Activated naive CD8-positive, alpha-beta T cell treated with anti-CD3 and anti-CD28 coated beads, Interleukin-2, amount 50 U/mL, for 24 hours (primary cell): ENCODE measurements at regions not wholly inside any gene's neighbourhood (a gene's known extent, or its start where the extent isn't known, plus 50 kb on each side); places are given as distances from the start of the nearest gene placed in this dataset.

Experiments used
- ATAC-seq: fragments of 150-1000 bp; cut with Tn5 transposase; one replicate; pipeline ENCODE4 v1.10.0; 2021
- DNase-seq: peaks from one replicate; pipeline ENCODE4 v3.0.0; 2021
- H3K27ac Mint-ChIP-seq: one replicate; pipeline ENCODE4 v1.8.0; 2021; ENCODE audit warnings: mild to moderate bottlenecking, mixed read lengths
- H3K27me3 Mint-ChIP-seq: one replicate; pipeline ENCODE4 v1.8.0; 2021; ENCODE audit warnings: mixed read lengths
- H3K36me3 Mint-ChIP-seq: one replicate; pipeline ENCODE4 v1.8.0; 2021; ENCODE audit warnings: low read depth, mixed read lengths
- H3K4me1 Mint-ChIP-seq: one replicate; pipeline ENCODE4 v1.8.0; 2021; ENCODE audit warnings: mixed read lengths
- H3K4me3 Mint-ChIP-seq: one replicate; pipeline ENCODE4 v1.8.0; 2021; ENCODE audit warnings: mild to moderate bottlenecking, moderate library complexity, mixed read lengths
- H3K9me3 Mint-ChIP-seq: one replicate; pipeline ENCODE4 v1.8.0; 2021; ENCODE audit warnings: mixed read lengths

DNA sequence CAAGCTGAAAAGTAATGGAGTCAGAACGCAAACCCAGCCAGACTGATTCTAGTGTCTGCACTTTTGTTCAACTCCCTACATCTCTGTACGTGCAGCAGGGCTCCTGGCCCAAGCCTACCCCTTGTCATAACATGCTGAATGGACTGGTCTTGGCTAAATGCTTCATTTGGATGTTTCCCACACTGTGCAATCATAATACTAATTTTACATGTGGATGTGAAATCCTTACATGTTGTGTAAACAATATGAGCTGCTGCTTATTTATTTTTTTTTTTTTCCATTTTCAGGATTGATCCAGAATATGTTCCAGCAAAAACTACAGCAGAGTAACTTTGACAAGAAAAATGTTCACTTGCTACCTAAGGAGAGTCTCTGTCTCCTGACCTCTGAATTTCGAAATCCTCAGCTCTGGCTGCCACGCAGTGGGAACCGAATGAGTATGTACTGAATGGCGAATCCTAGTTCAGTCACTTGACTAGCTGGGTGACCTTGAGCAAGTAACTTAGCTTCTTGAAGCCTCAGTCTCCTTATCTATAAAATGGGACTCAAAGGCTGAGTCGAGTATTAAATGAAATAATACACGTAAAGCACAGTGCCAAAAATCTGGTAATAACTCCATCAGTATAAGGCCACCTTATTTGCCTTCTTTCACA is 133.4 kb downstream of the EHF start:
- no peak overlapping the region for H3K4me3 Mint-ChIP-seq
- ATAC-seq (no peak), DNase-seq (no peak)
- no peaks in the 10 kb centered on the region for H3K4me1 Mint-ChIP-seq
- peaks cover 16% of the 10 kb centered on the region for H3K27me3 Mint-ChIP-seq
- H3K9me3 Mint-ChIP-seq, result no peaks in the 10 kb centered on the region
- no peak overlapping the region for H3K27ac Mint-ChIP-seq
- no peaks in the 10 kb centered on the region for H3K36me3 Mint-ChIP-seq

DNA sequence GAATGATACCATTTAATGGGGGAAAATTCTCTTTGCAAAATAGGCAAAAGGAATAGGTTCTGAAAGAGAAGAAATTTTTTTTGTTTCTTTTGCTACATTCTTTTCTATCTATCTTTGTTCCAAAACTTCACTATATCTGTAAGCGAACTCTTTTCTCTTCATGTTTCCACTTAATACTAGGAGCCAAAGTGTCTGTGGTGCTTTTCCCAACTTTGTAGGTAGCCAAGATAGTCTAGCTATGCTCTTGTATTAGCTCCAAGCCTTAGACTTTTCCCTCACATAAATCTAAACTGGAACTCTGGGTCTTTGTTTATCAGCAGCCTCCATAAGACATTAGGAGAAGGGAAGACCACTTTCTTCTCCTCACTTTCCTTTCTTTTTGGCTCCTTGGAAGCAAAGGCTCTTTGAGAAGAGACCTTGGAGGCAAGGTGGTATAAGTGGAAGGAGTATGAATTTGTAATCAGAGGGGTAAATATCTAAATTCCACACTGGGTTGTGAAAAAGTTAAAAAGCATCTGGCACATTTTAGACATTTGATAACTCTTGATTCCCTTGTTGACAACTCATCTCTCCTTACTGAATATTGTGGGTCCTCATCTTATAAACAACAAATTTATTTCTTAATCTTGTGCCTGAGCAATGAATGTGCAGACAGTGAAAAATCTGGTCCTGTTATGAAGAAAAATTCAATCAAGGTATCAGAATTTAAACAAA is 130.0 kb downstream of the EHF start:
- ATAC-seq (no peak), DNase-seq (no peak)
- Mint-ChIP-seq H3K27me3 (peaks cover 16% of the 10 kb centered on the region), H3K9me3 (no peaks in the 10 kb centered on the region), H3K36me3 (no peaks in the 10 kb centered on the region), H3K4me1 (no peaks in the 10 kb centered on the region), H3K4me3 (no peak overlapping the region), H3K27ac (no peak overlapping the region)

DNA sequence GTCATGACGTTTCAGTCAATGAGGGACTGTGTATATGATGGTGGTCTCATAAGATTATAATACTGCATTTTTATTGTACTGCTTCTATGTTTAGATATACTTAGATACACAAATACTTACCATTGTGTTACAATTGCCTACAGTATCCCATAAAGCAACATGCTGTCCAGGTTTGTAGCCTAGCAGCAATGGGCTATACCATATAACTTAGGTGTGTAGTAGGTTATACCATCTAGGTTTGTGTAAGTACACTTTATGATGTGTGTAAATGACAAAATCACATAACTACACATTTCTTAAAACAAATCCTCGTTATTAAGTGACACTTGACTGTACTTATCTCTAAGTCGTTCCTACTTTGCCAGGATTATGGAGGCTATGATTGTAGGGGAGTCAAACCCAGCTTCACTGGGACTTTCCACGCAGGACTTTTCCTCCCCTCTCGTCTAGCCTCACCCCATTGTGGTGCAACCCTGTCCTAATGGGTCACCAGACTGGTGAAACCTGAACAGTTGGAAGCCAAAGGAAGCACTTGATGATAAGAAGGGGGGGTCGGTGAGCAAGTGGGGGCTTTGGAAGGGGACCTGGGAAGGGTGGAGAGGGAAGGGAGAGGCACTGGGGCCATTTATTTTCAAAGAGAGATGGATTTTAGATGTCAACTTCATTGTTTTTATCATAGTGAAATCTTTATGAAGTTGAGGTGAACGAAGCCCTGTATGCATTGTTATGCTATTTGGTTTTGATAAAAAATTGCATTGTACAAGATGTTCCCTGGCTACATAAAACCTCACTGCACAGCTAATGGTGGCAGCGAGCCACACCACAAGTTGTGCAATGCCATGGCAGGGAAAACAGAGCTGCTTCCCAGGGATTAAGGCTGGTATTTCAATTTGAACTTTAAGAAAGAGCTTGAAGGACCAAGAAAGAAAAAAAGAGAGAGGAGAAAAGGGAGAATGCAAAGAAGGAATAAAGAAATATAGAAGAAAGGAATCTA is 129.1 kb downstream of the EHF start:
- H3K27me3 Mint-ChIP-seq, result peaks cover 10% of the 10 kb centered on the region
- DNase-seq, result no peak
- no peak for ATAC-seq
- no peaks in the 10 kb centered on the region for H3K36me3 Mint-ChIP-seq
- H3K4me1 Mint-ChIP-seq, result no peaks in the 10 kb centered on the region
- H3K9me3 Mint-ChIP-seq, result no peaks in the 10 kb centered on the region
- H3K4me3 Mint-ChIP-seq, result no peak overlapping the region
- H3K27ac Mint-ChIP-seq, result no peak overlapping the region

DNA sequence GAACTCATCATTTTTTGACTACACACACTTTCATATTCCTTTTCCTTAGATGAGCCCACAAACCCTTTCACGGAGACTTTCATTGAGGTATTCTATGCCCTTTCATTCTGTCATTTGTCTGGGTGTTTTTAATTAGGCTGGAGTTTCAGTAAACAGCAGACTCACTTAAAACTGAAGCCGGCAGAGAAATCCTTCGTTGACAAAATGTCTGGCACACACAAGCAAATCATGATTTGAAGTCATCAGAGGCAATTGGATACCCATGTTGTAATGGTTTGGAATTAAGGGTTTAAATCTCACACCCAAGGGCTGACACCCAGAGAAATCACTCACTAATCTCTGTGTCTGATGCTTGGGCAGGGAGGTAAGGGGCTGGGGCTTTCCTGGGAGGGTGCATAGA is 127.1 kb downstream of the EHF start:
- no peaks in the 10 kb centered on the region for H3K9me3 Mint-ChIP-seq
- no peaks in the 10 kb centered on the region for H3K36me3 Mint-ChIP-seq
- peaks cover 12% of the 10 kb centered on the region for H3K27me3 Mint-ChIP-seq
- ATAC-seq (no peak), DNase-seq (no peak)
- no peak overlapping the region for H3K4me3 Mint-ChIP-seq
- no peak overlapping the region for H3K27ac Mint-ChIP-seq
- no peaks in the 10 kb centered on the region for H3K4me1 Mint-ChIP-seq

DNA sequence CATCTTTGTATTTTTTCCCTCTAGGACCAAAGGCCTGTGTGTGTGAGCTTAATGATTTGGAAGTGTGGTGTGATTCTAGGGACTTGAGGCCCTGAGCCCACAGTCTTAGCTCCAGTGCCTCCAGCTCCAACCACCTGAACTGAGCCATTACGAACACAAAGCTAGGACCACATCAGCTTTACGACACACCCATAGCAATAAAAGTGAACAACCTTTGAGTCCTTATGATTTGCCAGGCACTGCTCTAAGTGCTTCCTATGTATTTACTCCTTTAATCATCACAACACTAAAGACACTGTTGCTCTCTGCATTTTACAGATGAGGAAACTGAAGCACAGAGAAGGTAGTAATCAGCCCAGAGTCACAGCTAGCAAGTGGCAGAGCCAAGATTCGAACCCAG is 126.4 kb downstream of the EHF start:
- no peaks in the 10 kb centered on the region for H3K36me3 Mint-ChIP-seq
- H3K4me1 Mint-ChIP-seq, result no peaks in the 10 kb centered on the region
- no peaks in the 10 kb centered on the region for H3K9me3 Mint-ChIP-seq
- H3K27me3 Mint-ChIP-seq, result peaks cover 12% of the 10 kb centered on the region
- H3K27ac Mint-ChIP-seq, result no peak overlapping the region
- no peak for DNase-seq
- no peak overlapping the region for H3K4me3 Mint-ChIP-seq
- no peak for ATAC-seq

DNA sequence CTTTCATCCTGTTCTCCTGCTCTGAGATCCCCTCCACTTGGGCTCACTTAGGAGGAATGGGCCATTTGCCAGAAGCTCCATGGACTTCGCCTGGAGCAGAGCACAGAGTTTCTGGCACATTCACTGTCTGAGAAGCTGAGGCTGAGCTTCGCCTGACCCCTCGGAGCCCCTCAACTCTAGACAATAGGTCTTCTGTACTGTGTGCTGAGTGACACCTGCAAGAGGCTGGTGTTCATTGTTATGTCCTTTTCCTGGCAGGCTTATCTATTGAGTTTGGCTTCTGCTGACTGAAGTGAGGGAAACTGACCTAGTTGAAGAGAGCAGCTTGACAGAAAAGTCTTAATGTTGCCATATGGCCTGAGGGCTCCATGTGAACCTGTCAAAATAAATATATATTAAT is 124.3 kb downstream of the EHF start:
- DNase-seq (no peak), ATAC-seq (no peak)
- Mint-ChIP-seq H3K27me3 (peaks cover 19% of the 10 kb centered on the region), H3K36me3 (no peaks in the 10 kb centered on the region), H3K4me3 (no peak overlapping the region), H3K27ac (no peak overlapping the region), H3K9me3 (no peaks in the 10 kb centered on the region), H3K4me1 (no peaks in the 10 kb centered on the region)

DNA sequence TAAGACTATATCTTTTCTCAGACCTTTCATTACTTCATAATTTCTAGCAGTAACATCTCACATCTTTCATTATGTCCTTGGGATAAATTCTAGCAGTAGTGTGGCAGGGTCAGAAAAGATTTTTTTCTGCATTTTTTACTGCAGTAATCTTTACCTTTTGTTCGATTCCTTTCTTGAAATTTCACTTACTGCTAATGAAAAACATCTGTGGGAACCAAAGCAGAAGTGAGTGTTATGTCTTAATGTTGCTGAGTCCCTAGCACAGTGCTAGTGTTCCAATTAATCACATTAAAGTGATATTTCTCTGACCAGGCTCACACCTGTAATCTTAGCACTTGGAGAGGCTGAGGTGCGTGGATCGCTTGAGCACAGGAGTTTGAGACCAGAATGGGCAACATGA is 123.6 kb downstream of the EHF start:
- H3K4me3 Mint-ChIP-seq, result no peak overlapping the region
- DNase-seq (no peak), ATAC-seq (no peak)
- no peaks in the 10 kb centered on the region for H3K9me3 Mint-ChIP-seq
- no peaks in the 10 kb centered on the region for H3K36me3 Mint-ChIP-seq
- H3K27me3 Mint-ChIP-seq, result peaks cover 18% of the 10 kb centered on the region
- H3K27ac Mint-ChIP-seq, result no peak overlapping the region
- no peaks in the 10 kb centered on the region for H3K4me1 Mint-ChIP-seq

DNA sequence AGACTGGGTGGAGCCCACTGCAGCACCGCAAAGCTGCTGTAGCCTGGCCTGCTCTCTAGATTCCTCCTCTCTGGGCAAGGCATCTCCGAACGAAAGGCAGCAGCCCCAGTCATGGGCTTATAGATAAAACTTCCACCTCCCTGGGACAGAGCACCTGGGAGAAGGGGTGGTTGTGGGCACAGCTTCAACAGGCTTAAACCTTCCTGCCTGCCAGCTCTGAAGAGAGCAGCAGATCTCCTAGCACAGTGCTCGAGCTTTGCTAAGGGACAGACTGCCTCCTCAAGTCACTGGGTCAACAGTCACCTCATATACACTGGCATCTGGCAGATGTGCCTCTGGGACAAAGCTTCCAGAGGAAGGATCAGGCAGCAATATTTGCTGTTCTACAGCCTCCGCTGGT is 117.3 kb downstream of the EHF start:
- no peak overlapping the region for H3K27ac Mint-ChIP-seq
- H3K9me3 Mint-ChIP-seq, result no peaks in the 10 kb centered on the region
- no peak for DNase-seq
- no peaks in the 10 kb centered on the region for H3K4me1 Mint-ChIP-seq
- no peak for ATAC-seq
- H3K36me3 Mint-ChIP-seq, result no peaks in the 10 kb centered on the region
- H3K27me3 Mint-ChIP-seq, result peaks cover 36% of the 10 kb centered on the region
- H3K4me3 Mint-ChIP-seq, result no peak overlapping the region

DNA sequence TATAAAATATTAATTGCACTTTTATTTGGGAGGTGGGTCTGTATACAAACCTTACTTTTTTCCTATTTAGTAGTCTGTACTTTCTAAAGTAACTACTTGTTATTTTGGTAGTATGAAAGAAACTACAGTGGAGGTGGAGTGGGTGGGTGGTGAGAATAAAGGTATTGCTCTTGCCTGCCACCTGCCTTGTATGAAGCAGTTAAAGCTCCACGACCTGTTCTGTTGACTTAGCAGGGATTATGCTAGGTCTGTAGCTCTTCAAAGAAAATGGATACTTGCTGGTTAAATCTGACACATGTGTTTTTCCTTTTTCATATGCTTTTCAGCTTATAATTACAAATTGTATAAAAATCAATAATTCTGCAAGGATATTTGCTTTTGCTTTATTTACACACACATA is 111.9 kb downstream of the EHF start:
- DNase-seq, result no peak
- no peaks in the 10 kb centered on the region for H3K9me3 Mint-ChIP-seq
- no peak overlapping the region for H3K27ac Mint-ChIP-seq
- H3K4me3 Mint-ChIP-seq, result no peak overlapping the region
- no peaks in the 10 kb centered on the region for H3K36me3 Mint-ChIP-seq
- peaks cover 32% of the 10 kb centered on the region for H3K27me3 Mint-ChIP-seq
- H3K4me1 Mint-ChIP-seq, result no peaks in the 10 kb centered on the region
- ATAC-seq, result no peak

DNA sequence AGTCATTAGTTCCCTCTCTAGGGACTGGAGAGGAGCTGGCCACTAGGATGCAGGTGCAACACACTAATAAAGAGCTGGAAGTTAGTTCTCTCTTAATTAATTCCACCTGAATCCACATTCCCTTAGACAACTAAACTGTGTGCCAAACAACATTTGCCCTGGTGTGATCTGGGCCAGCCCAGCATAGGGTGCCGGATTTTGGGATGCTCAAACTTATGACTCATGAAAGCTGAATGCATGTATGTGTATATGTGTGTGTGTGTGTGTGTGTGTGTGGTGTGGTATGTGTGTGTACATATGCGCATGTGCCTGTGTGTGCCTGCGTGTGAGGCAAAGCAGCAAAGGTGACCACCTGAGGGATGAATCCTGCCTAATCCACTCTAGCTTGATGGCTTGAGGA is 110.7 kb downstream of the EHF start:
- Mint-ChIP-seq H3K9me3 (no peaks in the 10 kb centered on the region), H3K4me3 (no peak overlapping the region), H3K4me1 (no peaks in the 10 kb centered on the region), H3K36me3 (no peaks in the 10 kb centered on the region), H3K27me3 (peaks cover 26% of the 10 kb centered on the region), H3K27ac (no peak overlapping the region)
- ATAC-seq (no peak), DNase-seq (no peak)

DNA sequence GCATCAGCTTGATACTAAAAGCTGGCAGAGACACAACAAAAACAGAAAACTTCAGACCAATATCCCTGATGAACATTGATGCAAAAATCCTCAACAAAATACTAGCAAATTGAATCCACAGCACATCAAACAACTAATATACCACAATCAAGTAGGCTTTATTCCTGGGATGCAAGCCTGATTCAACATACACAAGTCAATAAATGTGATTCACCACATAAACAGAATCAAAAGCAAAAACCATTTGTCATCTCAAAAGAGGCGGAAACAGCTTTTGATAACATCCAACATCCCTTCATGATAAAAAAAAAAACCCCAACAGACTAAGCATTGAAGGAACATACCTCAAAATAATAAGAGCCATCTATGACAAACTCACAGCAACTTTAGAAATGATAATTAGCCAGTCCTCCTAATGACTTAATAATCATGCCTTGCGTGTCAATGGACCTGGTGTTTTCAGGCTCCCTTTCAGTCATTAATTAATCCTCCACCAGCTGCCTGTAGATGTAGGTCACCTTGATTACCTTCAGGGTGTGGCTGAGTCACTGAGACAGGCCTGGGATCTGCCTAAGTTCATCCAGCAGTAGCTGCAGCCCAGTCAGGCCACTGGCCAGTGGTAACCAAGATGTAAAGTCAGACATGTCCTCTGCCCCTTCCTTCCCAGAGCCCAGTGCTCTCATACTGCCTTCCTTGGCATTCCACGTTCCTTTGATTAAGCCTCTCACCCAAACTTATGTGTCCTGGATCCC is 109.8 kb downstream of the EHF start:
- Mint-ChIP-seq H3K27me3 (peaks cover 23% of the 10 kb centered on the region), H3K27ac (no peak overlapping the region), H3K4me1 (no peaks in the 10 kb centered on the region), H3K36me3 (no peaks in the 10 kb centered on the region), H3K4me3 (no peak overlapping the region), H3K9me3 (no peaks in the 10 kb centered on the region)
- DNase-seq (no peak), ATAC-seq (no peak)

DNA sequence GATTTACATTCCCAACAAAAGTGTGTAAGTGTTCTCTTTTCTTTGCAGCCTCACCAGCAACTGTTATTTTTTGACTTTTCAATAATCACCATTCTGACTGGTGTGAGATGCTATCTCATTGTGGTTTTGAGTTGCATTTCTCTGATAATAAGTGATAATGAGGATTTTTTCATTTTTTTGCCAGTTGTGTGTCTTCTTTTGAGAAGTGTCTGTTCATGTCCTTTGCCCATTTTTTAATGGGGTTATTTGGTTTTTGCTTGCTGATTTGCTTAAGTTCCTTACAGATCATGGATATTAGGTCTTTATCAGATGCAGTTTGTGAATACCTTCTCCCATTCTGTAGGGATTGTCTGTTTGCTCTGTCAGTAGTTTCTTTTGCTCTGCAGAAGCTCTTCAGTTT is 107.7 kb downstream of the EHF start:
- ATAC-seq (no peak), DNase-seq (no peak)
- Mint-ChIP-seq H3K4me3 (no peak overlapping the region), H3K9me3 (peaks cover 11% of the 10 kb centered on the region), H3K36me3 (no peaks in the 10 kb centered on the region), H3K27me3 (peaks cover 21% of the 10 kb centered on the region), H3K27ac (no peak overlapping the region), H3K4me1 (no peaks in the 10 kb centered on the region)

DNA sequence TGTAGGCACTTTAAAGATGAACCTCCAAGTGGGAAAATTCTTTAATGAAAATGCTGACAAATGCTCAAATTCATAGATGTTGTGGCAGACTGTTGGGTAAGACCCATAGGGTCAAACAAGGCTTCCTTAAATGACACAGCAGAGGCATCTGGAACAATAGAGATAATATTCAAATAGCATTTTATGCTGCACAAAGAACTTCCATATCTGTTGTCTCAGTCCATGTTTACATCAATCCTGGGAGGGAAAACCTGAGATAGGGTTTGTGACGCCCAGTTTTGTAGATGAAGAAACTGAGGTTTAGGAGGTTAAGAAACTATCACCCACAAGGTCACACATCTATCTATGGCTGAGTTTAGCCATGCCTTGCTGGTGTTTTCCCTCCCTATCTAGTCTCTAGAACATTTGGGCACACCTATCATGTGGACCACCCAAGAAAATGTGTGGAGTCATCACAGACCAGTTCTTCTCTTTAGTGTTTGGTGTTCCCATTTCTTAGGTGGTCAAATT is 106.4 kb downstream of the EHF start:
- Mint-ChIP-seq H3K4me1 (no peaks in the 10 kb centered on the region), H3K9me3 (peaks cover 19% of the 10 kb centered on the region), H3K36me3 (no peaks in the 10 kb centered on the region), H3K27ac (no peak overlapping the region), H3K4me3 (no peak overlapping the region), H3K27me3 (peaks cover 18% of the 10 kb centered on the region)
- DNase-seq (no peak), ATAC-seq (no peak)

DNA sequence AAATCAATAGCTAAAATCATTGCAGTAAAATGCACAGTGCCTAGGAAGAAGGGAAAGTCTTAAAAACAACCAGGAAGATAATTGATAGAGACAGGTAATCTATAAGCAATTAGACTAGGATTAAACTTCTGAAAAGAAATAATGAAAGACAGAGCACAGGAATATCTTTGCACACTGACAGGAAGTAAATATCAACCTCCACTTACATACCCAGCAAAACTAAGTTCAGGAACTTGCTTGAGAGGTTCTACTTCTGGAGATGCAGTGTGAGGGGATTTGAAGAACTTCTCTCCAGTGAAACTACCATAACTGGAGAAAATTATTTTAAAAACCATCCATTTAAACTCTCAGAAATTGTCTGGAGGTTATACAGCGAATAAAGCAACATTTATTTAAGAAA is 104.1 kb downstream of the EHF start:
- ATAC-seq (no peak), DNase-seq (no peak)
- no peak overlapping the region for H3K4me3 Mint-ChIP-seq
- no peaks in the 10 kb centered on the region for H3K4me1 Mint-ChIP-seq
- peaks cover 14% of the 10 kb centered on the region for H3K27me3 Mint-ChIP-seq
- no peaks in the 10 kb centered on the region for H3K36me3 Mint-ChIP-seq
- no peak overlapping the region for H3K27ac Mint-ChIP-seq
- H3K9me3 Mint-ChIP-seq, result peaks cover 19% of the 10 kb centered on the region
